A673 (cell line): ENCODE measurements at regions not wholly inside any gene's neighbourhood (a gene's known extent, or its start where the extent isn't known, plus 50 kb on each side); places are given as distances from the start of the nearest gene placed in this dataset.

ENCODE experiments used
- EZH2 ChIP-seq: fragments of 200-600 bp; sonication (generic); IDR thresholded peaks from 2 replicates; pipeline ENCODE4 v1.6.1; 2017; ENCODE audit warnings: borderline replicate concordance, low read depth, mild to moderate bottlenecking, mixed read lengths, antibody characterized with exemption, low read length; ENCODE audit not compliant: poor library complexity, severe bottlenecking
- TF ChIP-seq, protein P1 (sequence below): fragments of 300-800, 200-600 bp; sonication (generic); conservative IDR thresholded peaks from 2 replicates; pipeline ENCODE4 v1.5.1; 2017; ENCODE audit warnings: low read depth, mild to moderate bottlenecking, antibody characterized with exemption, low read length, moderate library complexity, mixed read lengths

DNA sequence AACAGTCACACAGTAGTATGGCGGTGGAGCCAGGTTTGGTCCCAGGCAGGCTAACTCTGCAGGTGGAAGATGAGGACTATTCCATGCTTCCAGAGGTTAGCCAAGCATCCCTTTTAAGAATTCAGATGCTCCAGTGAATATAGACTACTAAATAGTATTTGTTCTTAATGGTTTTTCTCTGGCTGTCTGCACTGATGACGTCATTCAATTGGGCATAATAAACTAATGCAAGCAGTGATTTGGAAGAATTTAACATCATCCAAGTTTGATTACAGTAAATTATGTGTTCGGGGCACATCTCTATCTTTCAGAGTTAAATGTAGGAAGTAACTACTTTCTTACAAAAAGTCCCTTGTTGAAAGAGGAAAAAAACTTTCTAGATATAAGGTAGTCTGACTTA is 78.8 kb upstream of the RND3 start:
- TF ChIP-seq, protein P1, sequence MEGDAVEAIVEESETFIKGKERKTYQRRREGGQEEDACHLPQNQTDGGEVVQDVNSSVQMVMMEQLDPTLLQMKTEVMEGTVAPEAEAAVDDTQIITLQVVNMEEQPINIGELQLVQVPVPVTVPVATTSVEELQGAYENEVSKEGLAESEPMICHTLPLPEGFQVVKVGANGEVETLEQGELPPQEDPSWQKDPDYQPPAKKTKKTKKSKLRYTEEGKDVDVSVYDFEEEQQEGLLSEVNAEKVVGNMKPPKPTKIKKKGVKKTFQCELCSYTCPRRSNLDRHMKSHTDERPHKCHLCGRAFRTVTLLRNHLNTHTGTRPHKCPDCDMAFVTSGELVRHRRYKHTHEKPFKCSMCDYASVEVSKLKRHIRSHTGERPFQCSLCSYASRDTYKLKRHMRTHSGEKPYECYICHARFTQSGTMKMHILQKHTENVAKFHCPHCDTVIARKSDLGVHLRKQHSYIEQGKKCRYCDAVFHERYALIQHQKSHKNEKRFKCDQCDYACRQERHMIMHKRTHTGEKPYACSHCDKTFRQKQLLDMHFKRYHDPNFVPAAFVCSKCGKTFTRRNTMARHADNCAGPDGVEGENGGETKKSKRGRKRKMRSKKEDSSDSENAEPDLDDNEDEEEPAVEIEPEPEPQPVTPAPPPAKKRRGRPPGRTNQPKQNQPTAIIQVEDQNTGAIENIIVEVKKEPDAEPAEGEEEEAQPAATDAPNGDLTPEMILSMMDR: no peak
- no peak for TF ChIP-seq EZH2
